ENCODE measurements at regions not wholly inside any gene's neighbourhood (a gene's known extent, or its start where the extent isn't known, plus 50 kb on each side); places are given as distances from the start of the nearest gene placed in this dataset.

- TF ChIP-seq, protein P1, sequence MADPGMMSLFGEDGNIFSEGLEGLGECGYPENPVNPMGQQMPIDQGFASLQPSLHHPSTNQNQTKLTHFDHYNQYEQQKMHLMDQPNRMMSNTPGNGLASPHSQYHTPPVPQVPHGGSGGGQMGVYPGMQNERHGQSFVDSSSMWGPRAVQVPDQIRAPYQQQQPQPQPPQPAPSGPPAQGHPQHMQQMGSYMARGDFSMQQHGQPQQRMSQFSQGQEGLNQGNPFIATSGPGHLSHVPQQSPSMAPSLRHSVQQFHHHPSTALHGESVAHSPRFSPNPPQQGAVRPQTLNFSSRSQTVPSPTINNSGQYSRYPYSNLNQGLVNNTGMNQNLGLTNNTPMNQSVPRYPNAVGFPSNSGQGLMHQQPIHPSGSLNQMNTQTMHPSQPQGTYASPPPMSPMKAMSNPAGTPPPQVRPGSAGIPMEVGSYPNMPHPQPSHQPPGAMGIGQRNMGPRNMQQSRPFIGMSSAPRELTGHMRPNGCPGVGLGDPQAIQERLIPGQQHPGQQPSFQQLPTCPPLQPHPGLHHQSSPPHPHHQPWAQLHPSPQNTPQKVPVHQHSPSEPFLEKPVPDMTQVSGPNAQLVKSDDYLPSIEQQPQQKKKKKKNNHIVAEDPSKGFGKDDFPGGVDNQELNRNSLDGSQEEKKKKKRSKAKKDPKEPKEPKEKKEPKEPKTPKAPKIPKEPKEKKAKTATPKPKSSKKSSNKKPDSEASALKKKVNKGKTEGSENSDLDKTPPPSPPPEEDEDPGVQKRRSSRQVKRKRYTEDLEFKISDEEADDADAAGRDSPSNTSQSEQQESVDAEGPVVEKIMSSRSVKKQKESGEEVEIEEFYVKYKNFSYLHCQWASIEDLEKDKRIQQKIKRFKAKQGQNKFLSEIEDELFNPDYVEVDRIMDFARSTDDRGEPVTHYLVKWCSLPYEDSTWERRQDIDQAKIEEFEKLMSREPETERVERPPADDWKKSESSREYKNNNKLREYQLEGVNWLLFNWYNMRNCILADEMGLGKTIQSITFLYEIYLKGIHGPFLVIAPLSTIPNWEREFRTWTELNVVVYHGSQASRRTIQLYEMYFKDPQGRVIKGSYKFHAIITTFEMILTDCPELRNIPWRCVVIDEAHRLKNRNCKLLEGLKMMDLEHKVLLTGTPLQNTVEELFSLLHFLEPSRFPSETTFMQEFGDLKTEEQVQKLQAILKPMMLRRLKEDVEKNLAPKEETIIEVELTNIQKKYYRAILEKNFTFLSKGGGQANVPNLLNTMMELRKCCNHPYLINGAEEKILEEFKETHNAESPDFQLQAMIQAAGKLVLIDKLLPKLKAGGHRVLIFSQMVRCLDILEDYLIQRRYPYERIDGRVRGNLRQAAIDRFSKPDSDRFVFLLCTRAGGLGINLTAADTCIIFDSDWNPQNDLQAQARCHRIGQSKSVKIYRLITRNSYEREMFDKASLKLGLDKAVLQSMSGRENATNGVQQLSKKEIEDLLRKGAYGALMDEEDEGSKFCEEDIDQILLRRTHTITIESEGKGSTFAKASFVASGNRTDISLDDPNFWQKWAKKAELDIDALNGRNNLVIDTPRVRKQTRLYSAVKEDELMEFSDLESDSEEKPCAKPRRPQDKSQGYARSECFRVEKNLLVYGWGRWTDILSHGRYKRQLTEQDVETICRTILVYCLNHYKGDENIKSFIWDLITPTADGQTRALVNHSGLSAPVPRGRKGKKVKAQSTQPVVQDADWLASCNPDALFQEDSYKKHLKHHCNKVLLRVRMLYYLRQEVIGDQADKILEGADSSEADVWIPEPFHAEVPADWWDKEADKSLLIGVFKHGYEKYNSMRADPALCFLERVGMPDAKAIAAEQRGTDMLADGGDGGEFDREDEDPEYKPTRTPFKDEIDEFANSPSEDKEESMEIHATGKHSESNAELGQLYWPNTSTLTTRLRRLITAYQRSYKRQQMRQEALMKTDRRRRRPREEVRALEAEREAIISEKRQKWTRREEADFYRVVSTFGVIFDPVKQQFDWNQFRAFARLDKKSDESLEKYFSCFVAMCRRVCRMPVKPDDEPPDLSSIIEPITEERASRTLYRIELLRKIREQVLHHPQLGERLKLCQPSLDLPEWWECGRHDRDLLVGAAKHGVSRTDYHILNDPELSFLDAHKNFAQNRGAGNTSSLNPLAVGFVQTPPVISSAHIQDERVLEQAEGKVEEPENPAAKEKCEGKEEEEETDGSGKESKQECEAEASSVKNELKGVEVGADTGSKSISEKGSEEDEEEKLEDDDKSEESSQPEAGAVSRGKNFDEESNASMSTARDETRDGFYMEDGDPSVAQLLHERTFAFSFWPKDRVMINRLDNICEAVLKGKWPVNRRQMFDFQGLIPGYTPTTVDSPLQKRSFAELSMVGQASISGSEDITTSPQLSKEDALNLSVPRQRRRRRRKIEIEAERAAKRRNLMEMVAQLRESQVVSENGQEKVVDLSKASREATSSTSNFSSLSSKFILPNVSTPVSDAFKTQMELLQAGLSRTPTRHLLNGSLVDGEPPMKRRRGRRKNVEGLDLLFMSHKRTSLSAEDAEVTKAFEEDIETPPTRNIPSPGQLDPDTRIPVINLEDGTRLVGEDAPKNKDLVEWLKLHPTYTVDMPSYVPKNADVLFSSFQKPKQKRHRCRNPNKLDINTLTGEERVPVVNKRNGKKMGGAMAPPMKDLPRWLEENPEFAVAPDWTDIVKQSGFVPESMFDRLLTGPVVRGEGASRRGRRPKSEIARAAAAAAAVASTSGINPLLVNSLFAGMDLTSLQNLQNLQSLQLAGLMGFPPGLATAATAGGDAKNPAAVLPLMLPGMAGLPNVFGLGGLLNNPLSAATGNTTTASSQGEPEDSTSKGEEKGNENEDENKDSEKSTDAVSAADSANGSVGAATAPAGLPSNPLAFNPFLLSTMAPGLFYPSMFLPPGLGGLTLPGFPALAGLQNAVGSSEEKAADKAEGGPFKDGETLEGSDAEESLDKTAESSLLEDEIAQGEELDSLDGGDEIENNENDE (IDR thresholded peaks at IDR 0.05; ENCODE audit: insufficient replicate concordance, low read length) = no peak
- TF ChIP-seq SP1 (IDR thresholded peaks at IDR 0.05; ENCODE audit: low read depth, low read length) (no peak), GTF2F1 (IDR thresholded peaks at IDR 0.05; ENCODE audit: borderline replicate concordance, low read depth, low read length) (no peak), ASH2L (IDR thresholded peaks at IDR 0.05; ENCODE audit: low read length) (no peak)
- TF ChIP-seq, protein P2, sequence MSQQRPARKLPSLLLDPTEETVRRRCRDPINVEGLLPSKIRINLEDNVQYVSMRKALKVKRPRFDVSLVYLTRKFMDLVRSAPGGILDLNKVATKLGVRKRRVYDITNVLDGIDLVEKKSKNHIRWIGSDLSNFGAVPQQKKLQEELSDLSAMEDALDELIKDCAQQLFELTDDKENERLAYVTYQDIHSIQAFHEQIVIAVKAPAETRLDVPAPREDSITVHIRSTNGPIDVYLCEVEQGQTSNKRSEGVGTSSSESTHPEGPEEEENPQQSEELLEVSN (IDR thresholded peaks at IDR 0.05) = no peak
Measured at GRCh38 chr5:24998641-24999040, 353.9 kb upstream of the CDH10 start (continued).

Measured in H1 (cell line).